NCI-H1694 treated with DMSO at 0.1 percent for 48 hours (cell line): ENCODE measurements at regions not wholly inside any gene's neighbourhood (a gene's known extent, or its start where the extent isn't known, plus 50 kb on each side); places are given as distances from the start of the nearest gene placed in this dataset.

Experiments used
- DNase-seq: peaks from one replicate; lab custom pipeline; 2025; lab: John Stamatoyannopoulos, UW

DNA sequence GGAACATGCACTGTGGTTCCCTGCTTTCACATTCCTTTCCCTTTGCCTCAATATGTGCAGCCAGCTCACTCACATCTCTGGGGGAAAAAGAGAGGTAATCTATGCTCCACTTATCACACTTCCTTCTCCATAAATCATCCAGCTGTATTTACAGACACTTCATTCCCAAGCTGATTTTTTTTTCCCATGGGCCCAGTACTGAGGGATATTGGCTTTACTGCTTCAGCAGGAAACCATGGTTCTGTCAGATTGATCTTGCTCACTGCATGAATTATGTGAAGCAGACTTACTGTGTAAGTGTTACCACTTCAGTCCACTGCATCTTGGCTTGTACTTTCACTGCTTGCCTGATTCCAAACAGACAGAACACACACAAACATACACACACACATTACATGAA, 555.6 kb downstream of the CCER1 start:
- DNase-seq, result no peak

- no peak for DNase-seq
Observed at GRCh38 chr12:90398285-90398836, 556.6 kb downstream of the CCER1 start.

- DNase-seq, result no peak
Observed at GRCh38 chr12:90396556-90396955, 558.4 kb downstream of the CCER1 start.

DNA sequence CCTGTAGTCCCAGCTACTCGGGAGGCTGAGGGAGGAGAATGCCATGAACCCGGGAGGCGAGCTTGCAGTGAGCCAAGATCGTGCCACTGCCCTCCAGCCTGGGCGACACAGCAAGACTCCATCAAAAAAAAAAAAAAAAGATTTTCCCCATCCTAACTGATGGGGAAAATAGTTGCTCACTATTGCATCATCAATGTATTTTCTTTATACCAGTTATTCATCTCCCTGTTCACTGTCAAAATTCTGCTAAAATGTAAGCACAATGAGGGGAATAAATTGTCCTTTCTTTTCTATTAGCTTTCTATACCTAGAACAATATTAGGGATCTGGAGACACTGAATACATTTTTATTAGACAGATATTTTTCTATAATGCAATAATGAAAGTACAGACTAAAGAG, 561.3 kb downstream of the CCER1 start:
- no peak for DNase-seq

- DNase-seq, result no peak
Observed at GRCh38 chr12:90393089-90393488, 561.9 kb downstream of the CCER1 start.

DNA sequence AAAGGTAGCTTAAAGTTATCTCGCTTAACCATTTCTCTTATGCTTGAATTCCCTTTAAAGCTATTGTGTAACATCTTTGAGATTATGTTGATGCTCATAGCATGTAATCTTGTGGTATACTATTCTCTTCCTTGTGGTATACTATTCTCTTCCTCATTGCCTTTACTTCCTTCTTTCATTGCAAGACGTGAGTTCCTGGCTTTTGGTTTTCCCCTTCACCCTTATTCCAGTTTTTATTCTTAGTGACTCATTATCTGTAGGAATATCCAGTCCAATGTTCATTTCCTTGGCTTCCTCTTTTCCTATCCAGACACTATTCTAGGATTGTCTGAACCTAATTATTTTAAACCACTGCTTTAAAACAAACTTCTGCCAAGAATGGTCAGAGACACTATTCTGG, 564.0 kb downstream of the CCER1 start:
- DNase-seq, result no peak

DNA sequence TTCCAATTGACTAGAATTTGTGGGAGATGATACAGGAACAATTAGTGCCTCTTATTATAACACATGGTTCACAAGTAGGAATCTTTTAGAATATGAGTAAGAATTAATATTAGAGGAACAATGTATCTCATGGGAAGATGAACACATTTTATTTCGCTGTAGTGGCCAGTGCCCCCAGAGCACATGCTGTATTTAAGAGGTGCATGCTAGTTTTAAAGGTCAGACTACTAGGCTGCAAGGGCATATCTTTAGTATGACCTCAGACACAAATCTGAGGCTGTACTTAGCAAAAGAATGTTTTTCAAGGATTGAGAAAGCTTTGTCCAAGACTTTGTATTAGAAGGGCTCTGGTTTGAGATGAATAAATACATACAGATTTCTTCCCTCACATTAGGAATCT, 586.9 kb downstream of the CCER1 start:
- no peak for DNase-seq

DNA sequence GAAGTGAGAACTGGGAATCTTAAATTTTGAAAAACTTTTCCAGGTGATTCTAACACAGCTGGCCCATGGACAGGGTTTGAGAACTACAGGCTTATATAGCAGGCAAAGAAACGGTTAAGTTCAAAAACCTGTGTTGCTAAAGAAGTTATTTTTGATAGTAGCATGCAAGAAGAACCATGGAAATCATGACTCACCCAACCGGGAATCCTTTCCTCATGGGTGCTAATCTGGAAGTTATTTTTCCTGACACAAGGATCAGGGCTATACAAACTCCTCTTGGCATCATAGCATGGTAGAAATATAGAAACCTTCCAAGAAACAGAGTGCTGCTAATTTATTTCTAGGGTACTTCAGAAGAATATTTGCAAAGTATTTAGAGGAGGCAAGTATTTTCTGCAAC, 588.7 kb downstream of the CCER1 start:
- no peak for DNase-seq

- no peak for DNase-seq
Observed at GRCh38 chr12:90360300-90360699, 594.7 kb downstream of the CCER1 start.

GRCh38 chr12:90355711-90356355, 599.1 kb downstream of the CCER1 start:
- DNase-seq, result no peak

- DNase-seq, result no peak
Observed at GRCh38 chr12:90343966-90344365, 611.0 kb downstream of the CCER1 start.

DNA sequence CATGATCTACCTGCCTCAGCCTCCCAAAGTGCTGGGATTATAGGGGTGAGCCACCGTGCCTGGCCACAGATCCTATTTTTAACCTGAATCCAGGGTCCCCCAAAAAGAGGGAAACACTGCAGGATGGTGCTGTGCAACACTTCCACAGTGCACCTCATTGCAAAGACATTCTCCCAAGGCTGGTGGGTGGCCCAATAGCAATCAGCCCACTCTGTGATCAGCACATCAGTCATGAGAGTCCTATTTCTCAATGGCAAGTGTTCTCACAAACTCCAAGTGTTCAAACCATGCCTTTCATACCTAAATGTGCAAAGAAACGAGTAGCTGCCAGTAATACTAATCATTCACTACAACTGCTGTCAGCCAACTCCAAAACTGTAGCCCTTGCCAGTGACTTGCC, 612.9 kb downstream of the CCER1 start:
- no peak for DNase-seq

- DNase-seq, result no peak
Observed at GRCh38 chr12:90339837-90340236, 615.1 kb downstream of the CCER1 start.

- DNase-seq, result no peak
Observed at GRCh38 chr12:90338365-90338764, 616.6 kb downstream of the CCER1 start.

- no peak for DNase-seq
Observed at GRCh38 chr12:90337018-90337417, 618.0 kb downstream of the CCER1 start.

- no peak for DNase-seq
Observed at GRCh38 chr12:90335566-90335965, 619.4 kb downstream of the CCER1 start.

GRCh38 chr12:90333939-90334338, 621.0 kb downstream of the CCER1 start:
- no peak for DNase-seq

DNA sequence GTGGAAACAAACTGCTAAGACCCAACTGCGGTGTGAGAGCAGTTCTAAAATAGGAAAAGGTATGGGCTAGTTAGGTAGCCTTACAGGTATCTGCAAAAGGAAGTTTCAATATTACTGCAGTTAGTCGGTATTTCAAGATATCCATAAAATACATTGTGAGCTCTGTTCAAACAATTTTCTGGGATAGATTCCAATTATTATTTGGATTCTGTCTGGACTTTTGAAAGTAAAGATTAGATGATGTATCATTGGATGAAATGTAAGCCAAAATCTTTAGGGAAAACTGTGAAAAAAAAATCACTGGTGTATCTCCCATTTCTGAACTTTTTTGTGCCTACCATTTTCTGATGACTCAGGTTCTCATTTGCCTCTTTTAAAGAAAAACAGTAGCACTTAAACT, 621.6 kb downstream of the CCER1 start:
- no peak for DNase-seq

GRCh38 chr12:90331821-90332220, 623.2 kb downstream of the CCER1 start:
- DNase-seq, result no peak

- no peak for DNase-seq
Observed at GRCh38 chr12:90331262-90331661, 622.6 kb upstream of the ATP2B1 start.

GRCh38 chr12:90327793-90328743, 619.4 kb upstream of the ATP2B1 start:
- DNase-seq, result no peak

GRCh38 chr12:90323217-90323616, 614.6 kb upstream of the ATP2B1 start:
- no peak for DNase-seq

DNA sequence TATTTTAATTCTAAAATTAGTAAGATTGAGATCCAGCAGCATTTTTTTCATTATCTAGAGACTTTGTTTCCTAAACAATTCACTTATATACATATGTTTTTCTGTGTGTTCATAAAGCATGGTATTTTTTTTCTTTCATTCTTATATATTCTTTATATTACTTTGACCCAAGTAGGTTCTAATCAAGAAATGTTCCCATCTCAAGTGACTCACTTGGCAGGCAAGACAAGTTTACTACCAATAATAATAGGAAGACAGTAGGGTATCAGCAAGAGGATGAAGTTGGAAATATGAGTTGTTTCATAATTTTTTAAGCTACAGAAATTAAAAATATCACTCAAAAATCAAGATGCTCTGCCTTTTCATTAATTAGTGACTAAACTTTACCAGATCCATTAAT, 613.4 kb upstream of the ATP2B1 start:
- DNase-seq, result no peak
